ENCODE measurements at regions not wholly inside any gene's neighbourhood (a gene's known extent, or its start where the extent isn't known, plus 50 kb on each side); places are given as distances from the start of the nearest gene placed in this dataset.

DNA sequence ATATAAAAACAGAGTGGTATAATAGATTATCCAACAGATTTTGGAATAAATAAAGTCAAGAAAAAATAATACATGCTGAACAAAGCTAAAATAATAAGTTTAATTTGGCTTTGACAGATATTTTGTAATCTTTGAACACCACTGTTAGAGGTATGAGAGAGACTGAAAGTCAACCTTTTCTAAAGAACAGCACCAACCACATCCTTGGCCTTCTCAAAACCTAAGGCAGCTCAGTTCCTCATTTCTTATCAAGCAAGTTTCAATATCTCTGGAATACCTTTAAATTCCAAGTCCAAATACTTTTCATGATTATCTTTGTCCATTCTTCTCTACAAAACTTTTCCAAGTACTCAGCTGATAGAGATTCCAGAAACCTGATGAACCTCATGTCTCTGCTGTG is 1603.8 kb downstream of the CDH8 start:
- H3K27me3 ChIP-seq (ENCODE audit: control insufficient read depth, insufficient read depth, low read length) = no peaks in the 10 kb centered on the region
- no peak for DNase-seq (ENCODE audit: low read depth)
- TF ChIP-seq, protein P1, sequence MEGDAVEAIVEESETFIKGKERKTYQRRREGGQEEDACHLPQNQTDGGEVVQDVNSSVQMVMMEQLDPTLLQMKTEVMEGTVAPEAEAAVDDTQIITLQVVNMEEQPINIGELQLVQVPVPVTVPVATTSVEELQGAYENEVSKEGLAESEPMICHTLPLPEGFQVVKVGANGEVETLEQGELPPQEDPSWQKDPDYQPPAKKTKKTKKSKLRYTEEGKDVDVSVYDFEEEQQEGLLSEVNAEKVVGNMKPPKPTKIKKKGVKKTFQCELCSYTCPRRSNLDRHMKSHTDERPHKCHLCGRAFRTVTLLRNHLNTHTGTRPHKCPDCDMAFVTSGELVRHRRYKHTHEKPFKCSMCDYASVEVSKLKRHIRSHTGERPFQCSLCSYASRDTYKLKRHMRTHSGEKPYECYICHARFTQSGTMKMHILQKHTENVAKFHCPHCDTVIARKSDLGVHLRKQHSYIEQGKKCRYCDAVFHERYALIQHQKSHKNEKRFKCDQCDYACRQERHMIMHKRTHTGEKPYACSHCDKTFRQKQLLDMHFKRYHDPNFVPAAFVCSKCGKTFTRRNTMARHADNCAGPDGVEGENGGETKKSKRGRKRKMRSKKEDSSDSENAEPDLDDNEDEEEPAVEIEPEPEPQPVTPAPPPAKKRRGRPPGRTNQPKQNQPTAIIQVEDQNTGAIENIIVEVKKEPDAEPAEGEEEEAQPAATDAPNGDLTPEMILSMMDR (IDR thresholded peaks at IDR 0.05; ENCODE audit: insufficient read depth, low read depth, low read length) = no peak
- H3K4me3 ChIP-seq (ENCODE audit: low read depth, low read length) = no peak overlapping the region
- CTCF ChIA-PET = no interaction called here
- H3K36me3 ChIP-seq (ENCODE audit: control insufficient read depth, insufficient read depth, low read length) = no peaks in the 10 kb centered on the region
- POLR2A ChIA-PET = no interaction called here

DNA sequence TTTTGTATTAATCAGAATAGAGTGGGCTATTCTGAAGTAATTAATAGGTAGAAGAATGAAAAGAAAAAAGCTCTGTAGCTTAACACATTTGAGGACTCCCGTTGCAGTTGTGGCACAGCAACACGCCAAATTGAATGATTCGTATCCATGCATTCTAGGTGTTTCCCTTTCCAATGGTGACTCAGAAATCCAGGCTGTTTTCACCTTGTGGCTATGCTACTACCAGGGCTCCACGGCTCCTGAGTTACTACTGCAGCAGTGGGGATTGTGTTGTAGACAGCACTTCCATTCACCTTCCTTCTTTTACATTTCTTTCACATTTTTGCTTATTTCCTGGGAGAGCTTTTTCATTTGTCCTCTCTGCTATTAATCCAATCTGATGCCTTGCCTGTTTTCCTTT is 1616.4 kb downstream of the CDH8 start:
- H3K27me3 ChIP-seq (ENCODE audit: control insufficient read depth, insufficient read depth, low read length) = no peaks in the 10 kb centered on the region
- TF ChIP-seq, protein P1 (IDR thresholded peaks at IDR 0.05; ENCODE audit: insufficient read depth, low read depth, low read length) = no peak
- ChIA-PET CTCF (interaction anchor here (0.5 kb wide), 1 partner anchor 1823 kb away, joined by 3 read pairs; no protein-coding TSS in a partner anchor), POLR2A (no interaction called here)
- H3K4me3 ChIP-seq (ENCODE audit: low read depth, low read length) = no peak overlapping the region
- no peaks in the 10 kb centered on the region for H3K36me3 ChIP-seq (ENCODE audit: control insufficient read depth, insufficient read depth, low read length)
- no peak for DNase-seq (ENCODE audit: low read depth)

DNA sequence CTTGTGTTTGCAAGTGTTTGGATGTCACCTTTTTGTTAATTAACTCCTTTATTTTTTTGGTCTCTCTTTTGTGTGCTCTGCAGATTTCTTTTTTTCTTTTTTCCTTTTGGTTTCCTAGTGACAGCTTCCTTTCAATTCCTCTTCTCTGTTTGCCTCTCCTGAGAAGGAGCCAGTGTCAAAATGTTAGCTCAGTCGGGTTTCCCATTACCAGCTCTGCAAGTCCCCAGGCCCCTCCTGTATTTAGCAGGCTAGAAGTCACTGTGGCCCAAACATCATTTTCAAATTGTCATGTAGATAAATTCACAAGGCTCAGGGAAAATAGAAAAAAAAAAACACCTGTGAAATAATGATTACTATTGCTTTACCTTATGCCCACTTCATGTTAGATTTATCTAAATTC is 1621.6 kb downstream of the CDH8 start:
- CTCF ChIA-PET = no interaction called here
- no peaks in the 10 kb centered on the region for H3K27me3 ChIP-seq (ENCODE audit: control insufficient read depth, insufficient read depth, low read length)
- TF ChIP-seq, protein P1 (IDR thresholded peaks at IDR 0.05; ENCODE audit: insufficient read depth, low read depth, low read length) = no peak
- DNase-seq (ENCODE audit: low read depth) = no peak
- POLR2A ChIA-PET = no interaction called here
- H3K36me3 ChIP-seq (ENCODE audit: control insufficient read depth, insufficient read depth, low read length) = no peaks in the 10 kb centered on the region
- no peak overlapping the region for H3K4me3 ChIP-seq (ENCODE audit: low read depth, low read length)

DNA sequence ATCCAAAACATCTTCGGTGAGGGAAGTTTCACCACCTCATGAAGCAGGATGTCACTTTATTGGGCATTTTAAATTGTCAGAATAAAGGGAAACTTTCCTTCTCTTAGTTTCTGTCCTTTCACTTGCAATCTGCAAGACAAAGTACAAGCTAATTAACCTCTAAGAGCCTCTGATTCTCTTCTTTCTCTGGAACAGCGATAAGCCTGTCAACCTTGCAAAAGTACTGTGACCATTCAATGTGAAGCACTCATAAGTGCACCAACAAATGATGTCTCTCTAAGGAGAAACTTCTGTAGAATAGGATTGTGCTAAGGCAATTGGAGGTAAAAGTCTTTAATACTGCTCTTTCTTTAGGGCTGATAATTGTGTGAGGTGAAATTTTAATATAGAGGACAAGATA is 1622.3 kb downstream of the CDH8 start:
- CTCF ChIA-PET = no interaction called here
- Histone ChIP-seq H3K4me3 (ENCODE audit: low read depth, low read length) (no peak overlapping the region), H3K27me3 (ENCODE audit: control insufficient read depth, insufficient read depth, low read length) (no peaks in the 10 kb centered on the region), H3K36me3 (ENCODE audit: control insufficient read depth, insufficient read depth, low read length) (no peaks in the 10 kb centered on the region)
- TF ChIP-seq, protein P1 (IDR thresholded peaks at IDR 0.05; ENCODE audit: insufficient read depth, low read depth, low read length) = no peak
- no peak for DNase-seq (ENCODE audit: low read depth)
- POLR2A ChIA-PET = no interaction called here

DNA sequence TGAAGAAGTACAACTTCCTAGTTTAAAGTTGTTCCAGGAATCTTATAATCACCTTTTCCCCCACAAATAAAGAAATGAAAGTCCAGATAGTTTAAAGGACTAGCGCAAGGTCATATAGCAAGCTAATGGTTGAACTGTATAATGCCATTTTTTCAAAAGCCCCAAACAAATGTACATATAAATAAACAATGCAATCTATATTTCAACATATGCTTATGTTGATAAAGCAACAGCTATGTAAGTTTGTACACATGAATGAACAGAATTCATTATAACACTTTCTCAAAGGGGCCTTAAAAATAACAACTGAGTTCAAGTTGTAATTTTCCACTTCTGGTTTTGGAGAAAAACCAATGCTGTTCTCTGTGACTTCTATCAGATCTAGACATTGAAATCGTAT is 1628.6 kb downstream of the CDH8 start:
- TF ChIP-seq, protein P1 (IDR thresholded peaks at IDR 0.05; ENCODE audit: insufficient read depth, low read depth, low read length) = no peak
- ChIA-PET CTCF (no interaction called here), POLR2A (no interaction called here)
- Histone ChIP-seq H3K4me3 (ENCODE audit: low read depth, low read length) (no peak overlapping the region), H3K36me3 (ENCODE audit: control insufficient read depth, insufficient read depth, low read length) (no peaks in the 10 kb centered on the region), H3K27me3 (ENCODE audit: control insufficient read depth, insufficient read depth, low read length) (no peaks in the 10 kb centered on the region)
- no peak for DNase-seq (ENCODE audit: low read depth)

Data from BJ (cell line).